Activated naive CD4-positive, alpha-beta T cell (primary cell): ENCODE measurements at regions not wholly inside any gene's neighbourhood (a gene's known extent, or its start where the extent isn't known, plus 50 kb on each side); places are given as distances from the start of the nearest gene placed in this dataset.

ENCODE experiments used
- DNase-seq, 4 experiments: peaks; one replicate each; lab custom pipeline; 2025; lab: John Stamatoyannopoulos, UW

DNA sequence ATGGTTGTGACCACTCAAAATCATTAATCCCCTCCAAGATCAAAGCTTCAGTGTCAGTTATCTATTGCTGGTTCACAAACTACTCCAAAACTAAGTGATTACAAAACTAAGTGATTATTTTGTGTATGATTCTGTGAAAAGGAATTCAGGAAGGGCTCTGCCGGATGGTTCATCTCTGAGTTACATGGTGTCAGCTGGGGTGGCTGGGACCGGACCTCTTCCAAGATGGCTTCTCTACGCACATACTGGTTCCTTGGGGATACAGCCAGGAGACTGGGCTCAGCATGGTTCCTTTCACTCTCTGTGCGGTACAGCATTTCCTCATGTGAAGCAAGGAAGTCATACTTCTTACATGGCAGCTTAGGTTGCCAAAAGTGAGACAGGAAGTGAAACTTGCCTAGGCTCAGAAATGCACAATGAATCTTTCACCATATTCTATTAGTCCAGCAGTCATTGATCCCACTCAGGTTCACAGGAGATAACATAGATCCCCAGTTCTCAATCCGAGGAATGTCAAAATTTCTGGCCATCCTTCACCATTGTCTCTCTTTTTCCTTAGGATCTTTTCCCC lies 97.9 kb upstream of the IRX6 start:
- no peak for DNase-seq

DNA sequence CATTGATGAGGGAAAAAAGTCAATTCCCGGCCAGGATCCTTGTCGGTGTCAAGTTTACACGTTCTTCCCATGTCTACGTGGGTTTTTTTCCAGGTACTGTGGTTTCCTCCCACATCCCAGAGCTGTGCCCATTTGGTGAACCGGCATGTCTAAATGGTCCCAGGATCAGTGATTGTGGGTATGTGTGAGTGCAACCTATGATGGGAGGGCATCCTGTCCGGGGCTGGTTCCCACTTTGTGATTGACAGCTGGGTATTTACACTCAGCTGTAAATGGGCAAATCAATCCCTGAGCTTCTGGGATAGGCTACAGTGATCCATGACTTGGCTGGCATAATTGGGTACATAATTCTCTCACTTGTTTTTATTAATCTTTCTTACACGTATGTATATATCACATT lies 91.2 kb upstream of the IRX6 start:
- DNase-seq: no peak

DNA sequence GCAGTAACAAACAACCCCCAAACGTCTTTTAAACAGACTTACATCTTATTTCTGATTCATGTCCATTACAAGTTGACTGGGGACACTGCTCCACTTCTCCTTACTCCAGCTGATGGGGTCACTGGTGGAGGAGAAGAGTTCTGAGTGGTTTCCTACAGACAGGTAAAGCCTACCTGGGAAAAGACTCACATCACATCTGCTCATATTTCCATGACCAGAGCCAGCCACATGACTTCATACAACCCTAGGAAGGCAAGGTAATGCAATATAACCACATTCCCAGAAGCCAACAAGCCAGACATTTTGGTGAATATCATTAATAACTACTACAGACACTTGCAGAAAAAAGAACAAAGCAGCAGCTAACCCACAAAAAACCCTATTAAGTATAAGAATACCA lies 90.5 kb upstream of the IRX6 start:
- no peak for DNase-seq

DNA sequence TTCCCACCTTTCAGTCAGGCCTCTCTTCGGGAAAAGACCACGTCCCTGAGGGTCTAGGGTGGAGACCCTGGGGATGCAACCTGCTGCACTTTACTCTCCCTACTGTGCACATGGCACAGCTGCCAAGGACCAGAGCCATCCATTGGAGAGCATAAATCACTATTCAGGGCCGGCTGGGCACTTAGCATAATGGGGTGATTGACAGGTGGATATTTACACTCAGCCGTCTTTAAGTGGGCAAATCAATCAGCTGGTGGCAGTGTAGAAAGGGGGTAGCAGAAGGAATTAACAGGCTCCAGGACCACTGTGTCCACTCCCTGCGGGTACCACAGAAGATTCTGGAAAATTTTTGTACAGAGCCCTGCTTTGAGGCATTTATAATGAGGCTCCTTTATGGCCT lies 87.3 kb upstream of the IRX6 start:
- DNase-seq: no peak

DNA sequence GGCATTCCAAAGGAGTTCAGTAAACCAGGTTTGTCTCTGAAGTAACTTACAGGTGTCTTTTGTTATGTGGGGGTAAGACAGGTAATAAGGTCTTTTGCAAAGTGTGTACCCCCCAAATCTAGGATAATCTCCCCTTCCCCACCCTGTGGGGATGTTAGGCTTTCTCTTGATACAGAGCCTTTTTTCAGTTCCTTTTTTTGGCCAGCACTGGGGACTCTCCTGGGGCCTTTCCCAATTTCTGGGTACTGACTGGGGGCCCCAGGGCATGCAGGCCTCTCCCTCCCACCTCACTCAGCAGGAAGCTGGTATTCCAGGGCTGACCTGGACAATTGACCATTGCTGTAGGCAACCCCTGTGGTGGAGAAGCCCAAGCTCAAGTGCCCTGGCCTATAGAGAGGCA lies 84.3 kb upstream of the IRX6 start:
- DNase-seq: no peak

DNA sequence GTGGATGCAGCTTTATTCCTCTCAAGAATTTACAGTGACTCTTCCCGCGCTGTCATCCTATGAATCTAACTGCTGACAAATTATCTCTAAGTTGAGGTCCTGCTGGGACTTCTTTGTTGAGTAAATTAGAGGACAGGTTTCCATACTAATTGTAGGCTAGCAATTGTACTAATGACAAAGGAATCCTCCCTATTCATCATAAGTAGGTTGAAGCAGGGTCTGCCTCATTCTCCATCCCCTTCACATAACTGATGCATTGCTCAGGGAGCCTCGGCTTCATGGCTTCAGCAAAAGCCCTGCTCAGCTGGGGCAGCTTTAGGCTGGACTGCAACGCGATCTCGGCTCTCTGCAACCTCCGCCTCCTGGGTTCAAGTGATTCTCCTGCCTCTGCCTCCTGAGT lies 83.1 kb upstream of the IRX6 start:
- no peak for DNase-seq

DNA sequence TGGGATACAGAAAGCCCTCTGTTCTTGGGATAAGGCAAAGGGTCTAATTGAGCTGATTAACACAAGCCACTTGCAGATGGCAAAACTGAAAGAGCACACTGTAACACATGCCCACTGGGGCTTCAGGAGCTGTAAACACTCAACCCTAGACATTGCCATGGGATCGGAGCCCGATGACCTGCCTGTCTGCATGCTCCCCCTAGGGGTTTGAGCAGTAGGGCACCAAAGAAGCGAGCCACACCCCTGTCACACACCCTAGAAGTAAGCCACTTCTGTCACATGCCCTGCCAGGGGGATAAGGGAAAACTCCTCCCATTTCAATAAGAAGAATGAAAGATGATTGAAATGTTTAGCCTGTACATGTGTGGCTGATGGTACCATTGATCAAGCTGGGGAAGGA lies 81.3 kb upstream of the IRX6 start:
- no peak for DNase-seq

DNA sequence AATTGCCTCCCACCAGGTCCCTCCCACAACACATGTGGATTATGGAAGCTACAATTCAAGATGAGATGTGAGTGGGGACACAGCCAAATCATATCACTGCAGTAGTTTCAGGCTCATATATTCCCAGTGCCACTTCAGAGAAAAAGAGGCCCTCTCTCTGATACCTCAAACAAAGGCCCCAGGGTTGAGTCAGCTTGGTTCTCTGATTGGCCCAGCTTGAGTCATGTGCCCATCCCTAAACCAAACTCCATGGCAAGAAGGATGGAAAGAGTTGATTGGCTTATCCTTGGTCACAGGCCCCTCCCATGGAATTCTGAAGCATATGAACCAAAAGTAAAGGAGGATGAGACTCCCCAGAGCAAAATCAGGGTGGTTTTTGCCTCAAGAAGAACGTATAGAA lies 75.9 kb upstream of the IRX6 start:
- no peak for DNase-seq

DNA sequence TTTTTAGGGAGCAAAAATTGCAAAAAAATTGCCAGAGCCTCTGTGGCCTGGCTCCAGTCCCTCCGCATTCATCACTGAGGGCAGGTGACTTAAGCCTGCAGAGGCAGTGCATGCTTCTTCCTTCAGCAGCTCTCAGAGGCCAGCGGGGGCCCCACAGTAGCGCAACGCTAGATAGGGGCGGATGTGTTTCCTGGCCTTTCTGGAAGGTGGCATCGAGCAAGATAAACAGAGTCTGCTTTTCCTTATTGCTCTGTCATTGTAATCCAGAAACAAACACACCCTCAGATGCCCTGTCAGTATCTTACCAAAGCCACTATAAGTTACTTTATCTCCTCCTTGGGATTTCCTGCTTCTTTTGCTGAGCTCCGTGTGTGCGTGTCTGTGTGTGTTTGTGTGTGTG lies 75.5 kb upstream of the IRX6 start:
- DNase-seq: no peak

DNA sequence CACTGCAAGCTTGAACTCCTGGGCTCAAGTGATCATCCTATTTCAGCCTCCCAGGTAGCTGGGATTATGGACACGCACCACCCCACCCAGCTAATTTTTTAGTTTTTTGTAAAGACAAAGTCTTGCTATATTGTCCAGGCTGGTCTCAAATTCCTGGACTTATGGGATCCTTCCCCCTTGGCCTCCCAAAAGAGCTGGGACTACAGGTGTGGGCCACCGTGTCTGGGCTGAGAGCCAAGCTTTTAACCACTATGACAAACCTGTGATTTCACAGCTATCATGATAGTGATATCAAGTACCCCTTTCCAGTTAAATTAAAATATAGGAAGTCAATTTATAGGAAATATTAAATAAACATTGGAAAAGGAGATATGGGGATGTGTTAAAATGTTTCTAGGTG lies 74.6 kb upstream of the IRX6 start:
- no peak for DNase-seq

DNA sequence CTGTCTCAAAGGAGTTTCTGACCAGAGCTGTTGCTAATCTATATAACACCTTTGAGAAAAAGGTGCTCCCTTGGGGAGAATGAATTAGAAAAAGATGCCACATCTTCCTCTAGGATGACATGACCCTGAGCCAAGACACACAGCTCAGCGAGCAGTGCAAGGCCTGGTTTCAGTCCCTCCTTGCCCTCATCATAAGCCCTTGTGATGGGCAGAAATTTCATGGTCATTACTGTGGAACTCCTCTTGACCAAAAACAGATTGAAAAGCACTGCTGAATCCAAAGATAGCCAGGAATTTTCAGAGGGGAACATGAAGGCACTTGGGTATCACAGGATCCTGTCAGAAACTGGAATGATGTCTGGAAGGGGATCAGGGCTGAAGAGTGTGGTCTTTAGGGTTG lies 74.1 kb upstream of the IRX6 start:
- no peak for DNase-seq

DNA sequence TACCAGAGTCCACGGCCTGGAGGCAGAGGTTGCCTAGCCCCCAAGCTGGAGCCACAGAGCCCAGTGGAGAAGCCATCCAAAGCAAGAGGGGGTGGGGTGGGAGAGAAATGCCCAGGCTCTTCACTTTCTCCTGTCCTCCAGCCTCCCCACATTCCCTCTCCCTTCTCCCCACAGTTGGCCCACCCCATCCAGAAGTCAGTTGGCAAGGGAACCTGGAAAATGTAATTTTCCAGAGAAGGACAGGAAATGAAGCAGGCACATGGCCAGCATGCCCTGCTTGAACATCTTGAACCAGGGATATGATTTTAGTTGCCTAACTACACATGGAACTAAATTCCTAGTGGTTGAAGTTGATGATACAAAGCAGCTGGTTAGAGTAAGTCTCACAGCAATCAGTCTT lies 73.3 kb upstream of the IRX6 start:
- no peak for DNase-seq

DNA sequence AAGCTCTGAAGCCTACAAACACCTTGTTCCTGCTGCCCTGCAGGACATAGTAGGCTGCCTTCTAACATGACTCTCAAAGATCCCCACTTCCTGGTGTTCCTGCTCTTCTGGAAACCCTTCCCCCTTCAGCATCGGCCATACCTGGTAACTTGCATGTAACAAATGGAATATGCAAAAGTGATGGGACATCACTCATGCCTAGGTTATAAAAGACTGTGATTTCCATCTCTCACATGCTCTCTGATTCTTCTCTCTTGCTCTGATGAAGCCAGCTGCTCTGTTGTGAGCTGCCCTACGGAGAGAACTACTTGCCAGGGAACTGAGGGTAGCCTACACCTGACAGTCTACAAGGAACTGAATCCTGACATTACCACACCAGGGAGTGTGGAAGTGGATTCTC lies 72.9 kb upstream of the IRX6 start:
- DNase-seq: no peak

DNA sequence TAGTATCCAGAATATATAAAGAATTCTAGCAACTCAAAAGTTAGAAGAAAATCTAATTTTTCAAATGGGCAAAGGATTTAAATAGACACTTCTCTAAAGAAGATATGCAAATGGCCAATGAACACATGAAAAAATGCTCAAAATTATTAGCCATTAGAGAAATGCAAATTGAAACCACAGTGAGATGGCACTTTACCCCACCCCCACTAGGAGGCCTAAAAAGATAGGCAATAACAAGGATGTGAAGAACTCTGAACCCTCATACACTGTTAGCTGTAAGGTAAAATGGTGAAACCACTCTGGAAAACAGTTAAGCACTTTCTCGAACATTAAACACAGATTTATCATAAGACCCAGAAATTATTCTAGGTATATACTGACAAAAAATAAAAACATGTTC lies 71.4 kb upstream of the IRX6 start:
- no peak for DNase-seq

DNA sequence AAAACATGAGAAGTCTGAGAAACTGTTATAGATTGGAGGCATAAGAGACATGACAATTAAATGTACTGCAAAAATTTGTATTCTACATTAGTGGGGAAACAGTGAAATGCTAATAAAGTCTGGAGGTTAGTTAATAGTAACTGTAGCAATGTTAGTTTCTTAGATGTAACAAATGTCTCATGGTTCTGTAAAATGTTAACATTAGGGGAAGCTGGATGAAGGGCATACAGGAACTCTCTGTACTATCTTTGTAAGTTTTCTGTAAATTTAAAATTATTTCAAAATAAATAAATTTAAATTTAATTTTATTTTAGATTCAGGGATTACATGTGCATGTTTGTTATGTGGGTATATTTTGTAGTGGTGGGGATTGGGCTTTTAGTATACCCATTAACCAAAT lies 70.0 kb upstream of the IRX6 start:
- DNase-seq: no peak

DNA sequence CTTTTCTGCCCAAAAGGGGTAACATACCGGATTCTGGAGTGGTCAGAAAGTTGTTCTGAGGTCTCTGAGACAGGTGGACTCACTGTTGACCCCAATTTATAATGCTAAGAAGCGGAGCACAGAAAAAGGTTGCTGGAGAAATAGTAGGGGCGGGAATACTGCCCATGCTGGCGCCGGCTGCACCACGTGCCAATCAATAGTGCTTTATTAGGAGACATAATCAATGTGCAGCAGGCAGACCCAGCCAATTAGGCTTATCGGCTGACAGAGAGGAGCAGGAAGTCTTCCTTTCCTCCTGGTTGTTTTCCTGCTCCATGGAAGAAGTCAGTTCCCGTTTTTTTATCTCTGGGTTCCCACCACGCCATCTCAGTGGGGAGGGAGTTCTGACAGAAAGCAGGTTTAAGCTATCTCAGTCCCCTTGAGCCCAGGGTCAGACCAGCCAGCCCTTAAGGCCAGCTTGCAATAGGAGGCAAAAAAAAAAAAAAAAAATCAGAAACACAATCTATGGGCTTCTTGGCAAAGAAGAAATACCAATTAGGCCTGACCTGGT lies 68.2 kb upstream of the IRX6 start:
- DNase-seq: no peak

DNA sequence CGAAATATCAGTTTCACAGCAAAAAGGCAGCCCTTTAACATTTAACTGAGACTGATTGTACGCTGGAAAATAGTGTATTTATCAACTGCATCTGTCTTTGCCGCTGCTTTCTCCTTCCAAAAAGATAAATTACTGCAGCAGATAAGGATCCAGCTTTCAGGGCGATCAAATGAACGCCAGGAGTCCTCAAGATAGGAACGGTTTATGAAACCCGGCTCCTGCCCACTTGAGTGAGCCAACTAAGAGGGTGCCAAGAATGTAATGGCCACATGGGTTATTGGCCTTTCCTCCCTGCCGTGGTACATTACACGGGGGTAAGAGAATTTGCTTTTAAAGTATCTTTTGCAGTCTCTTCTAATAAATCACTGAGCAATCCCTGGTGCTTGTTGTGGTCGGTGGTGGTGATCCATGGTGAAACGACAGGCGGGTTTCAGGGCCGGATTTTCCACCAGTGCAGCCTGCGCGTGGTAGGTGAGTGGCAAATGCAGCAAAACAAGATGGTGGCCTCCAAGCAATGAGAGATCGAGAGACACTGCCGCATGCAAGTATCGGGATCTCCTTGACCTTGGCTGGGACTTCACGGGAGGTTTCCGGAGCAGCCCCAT lies 67.5 kb upstream of the IRX6 start:
- no peak for DNase-seq

DNA sequence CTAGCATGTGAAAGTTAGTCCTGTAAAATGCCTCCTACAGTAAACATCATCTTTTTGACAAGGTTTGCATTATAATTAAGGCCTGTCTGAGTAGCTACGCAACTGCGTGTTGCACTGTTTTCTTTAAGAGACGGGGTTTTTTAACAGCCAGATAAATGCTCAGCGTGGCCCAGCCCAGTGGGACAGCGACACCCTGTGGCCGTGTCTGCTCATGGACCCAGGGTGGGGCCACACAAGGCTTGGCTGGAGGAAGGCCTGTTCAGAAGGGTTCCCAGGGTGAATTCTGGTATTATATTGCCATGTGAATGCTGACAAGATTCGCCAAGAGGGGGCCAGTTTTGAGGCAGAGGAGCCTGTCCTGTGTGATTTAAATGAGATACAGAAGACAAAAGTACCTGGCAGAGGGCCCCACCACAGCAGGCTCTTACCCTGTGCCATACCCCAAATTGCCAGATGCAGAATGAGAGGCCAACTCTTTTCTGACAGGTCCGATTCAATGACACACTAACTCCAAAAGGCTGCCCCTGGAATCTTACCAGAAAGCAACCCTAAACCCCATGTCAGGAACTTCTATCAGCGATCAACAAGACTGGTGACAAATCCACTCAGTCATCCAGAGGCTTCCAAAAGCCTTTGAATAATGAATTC lies 65.9 kb upstream of the IRX6 start:
- peak in 2 of 4 experiments; percentile 2 to 11 for DNase-seq

DNA sequence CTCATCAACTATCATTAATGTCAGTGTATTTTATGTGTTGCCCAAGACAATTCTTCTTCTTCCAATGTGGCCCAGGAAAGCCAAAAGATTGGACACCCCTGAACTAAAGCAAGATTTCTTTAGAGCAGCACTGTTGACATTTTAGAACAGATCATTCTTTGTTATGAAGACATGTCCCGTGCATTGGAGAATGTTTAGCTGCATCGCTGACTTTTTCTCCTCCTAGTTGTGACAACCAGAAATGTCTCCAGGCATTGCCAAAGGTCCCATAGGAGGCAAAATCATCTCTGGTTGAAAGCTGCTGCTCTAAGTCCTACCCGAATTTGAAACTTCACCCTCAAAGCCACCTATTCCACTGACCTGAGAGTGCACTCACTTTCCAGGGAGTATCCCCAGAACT lies 62.7 kb upstream of the IRX6 start:
- no peak for DNase-seq

DNA sequence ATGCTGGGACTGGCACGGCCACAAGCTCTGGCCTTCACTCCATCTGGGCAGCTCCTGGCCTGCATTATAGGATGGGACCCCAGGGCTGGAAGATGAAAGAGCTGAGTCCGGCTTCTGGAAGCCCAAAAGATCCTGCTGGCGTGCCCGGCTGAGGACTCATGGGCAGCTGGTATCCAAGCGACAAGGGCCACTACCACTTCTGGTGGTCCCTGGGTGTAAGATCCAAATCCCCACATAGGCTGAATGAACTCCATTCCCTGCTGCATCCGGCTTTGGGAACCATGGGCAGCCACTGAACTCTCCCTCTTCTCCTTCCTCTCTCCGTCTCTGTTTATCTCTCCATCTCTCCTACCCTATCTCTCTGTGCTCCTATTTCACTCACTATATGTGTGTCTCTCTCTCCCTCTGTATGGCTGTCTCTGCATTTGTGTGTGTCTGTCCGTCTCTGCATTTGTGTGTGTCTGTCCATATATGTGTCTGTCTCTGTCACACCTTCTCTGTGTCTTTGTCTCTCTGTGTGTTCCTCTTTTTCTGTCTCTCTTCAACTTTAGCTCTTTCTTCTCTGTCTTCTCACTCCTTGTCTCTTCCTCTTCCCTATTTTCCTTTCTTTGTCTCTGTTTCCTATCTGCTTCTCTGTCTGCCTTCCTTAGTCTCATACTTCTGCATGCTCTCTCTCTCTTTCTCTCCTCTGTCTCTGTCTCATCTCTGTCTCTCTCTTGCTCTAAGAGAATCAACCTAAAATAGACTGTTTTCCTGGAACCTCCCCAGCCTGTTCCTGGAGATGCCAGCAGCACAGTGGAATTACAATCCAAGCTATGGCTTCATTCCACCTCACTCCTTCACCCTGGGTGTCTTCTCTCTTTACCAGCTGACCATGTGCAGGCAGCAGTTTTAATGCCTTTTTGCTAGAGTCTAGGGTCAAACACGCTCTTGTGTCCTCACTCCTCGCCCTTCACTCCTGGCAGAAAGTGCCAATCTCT lies 60.4 kb upstream of the IRX6 start:
- DNase-seq: no peak

DNA sequence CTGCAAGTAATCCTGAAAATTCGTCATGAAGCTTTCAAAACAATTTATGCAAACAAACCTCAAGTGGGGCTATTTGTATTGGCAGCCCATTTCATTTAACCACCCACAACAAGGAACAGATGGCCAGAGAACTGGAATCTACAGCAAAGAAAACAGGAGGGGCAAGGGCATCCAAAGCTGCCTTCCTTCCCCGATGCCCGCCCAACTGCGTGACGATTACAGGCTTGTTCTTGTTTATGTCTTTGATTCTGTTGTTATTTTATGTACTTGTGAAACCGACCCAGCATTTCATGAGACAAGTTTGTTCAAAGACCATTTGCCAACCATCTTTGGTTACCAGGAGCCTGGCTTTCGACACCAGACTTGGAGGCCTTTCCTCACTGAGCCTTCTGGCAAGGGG lies 59.1 kb upstream of the IRX6 start:
- DNase-seq: no peak

DNA sequence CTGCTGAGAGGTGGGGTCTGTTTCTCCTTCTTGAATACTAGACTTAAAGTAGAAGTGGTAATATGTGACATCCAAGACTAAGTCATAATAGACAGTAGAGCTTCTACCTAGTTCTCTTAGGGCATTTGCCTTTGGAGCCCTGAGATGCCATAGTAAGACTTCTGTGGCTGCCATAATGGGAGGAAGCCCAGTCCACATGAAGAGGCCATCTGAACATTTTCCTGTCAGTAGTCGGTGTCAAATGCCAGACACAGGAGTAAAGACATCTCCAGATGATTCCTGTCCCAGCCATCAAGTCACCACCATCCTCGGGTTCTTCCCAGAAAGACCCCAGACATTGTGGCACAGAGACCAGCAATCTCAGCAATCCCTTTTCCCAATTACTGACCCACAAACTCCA lies 58.1 kb upstream of the IRX6 start:
- DNase-seq: no peak
